LNCAP (cell line): ENCODE measurements at regions not wholly inside any gene's neighbourhood (a gene's known extent, or its start where the extent isn't known, plus 50 kb on each side); places are given as distances from the start of the nearest gene placed in this dataset.

ENCODE experiments used
- TF ChIP-seq, protein P1 (sequence below): fragments of 450-650 bp; IDR thresholded peaks from 2 replicates; pipeline ENCODE4 v1.5.1; 2017; ENCODE audit warnings: mild to moderate bottlenecking

- TF ChIP-seq, protein P1, sequence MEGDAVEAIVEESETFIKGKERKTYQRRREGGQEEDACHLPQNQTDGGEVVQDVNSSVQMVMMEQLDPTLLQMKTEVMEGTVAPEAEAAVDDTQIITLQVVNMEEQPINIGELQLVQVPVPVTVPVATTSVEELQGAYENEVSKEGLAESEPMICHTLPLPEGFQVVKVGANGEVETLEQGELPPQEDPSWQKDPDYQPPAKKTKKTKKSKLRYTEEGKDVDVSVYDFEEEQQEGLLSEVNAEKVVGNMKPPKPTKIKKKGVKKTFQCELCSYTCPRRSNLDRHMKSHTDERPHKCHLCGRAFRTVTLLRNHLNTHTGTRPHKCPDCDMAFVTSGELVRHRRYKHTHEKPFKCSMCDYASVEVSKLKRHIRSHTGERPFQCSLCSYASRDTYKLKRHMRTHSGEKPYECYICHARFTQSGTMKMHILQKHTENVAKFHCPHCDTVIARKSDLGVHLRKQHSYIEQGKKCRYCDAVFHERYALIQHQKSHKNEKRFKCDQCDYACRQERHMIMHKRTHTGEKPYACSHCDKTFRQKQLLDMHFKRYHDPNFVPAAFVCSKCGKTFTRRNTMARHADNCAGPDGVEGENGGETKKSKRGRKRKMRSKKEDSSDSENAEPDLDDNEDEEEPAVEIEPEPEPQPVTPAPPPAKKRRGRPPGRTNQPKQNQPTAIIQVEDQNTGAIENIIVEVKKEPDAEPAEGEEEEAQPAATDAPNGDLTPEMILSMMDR: no peak
These were observed 426.3 kb downstream of the KCTD12 start for GRCh38 chr13:76459863-76460262.

DNA sequence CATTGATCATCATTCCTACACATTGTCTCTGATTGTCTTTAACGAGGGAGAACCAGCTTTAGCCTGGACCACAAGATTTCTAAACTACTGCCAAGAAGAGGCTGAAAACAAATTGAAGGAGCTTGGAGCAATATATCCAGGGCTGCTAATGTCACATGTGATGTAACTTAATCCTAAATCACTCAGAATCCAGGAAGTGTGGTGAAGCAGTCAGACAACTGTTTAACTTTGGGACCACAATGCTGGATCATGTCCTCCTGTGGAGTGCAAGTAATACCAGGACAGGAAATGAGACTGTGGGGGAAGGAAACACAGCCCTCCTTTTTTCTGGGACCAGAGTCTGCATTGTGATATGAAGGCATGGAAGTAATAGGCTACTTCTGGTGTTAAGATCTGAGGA, 430.2 kb downstream of the KCTD12 start:
- TF ChIP-seq, protein P1: no peak

- TF ChIP-seq, protein P1: no peak
These were observed 431.2 kb downstream of the KCTD12 start for GRCh38 chr13:76454991-76455390.

- TF ChIP-seq, protein P1: no peak
These were observed 436.5 kb downstream of the KCTD12 start for GRCh38 chr13:76449716-76450115.

DNA sequence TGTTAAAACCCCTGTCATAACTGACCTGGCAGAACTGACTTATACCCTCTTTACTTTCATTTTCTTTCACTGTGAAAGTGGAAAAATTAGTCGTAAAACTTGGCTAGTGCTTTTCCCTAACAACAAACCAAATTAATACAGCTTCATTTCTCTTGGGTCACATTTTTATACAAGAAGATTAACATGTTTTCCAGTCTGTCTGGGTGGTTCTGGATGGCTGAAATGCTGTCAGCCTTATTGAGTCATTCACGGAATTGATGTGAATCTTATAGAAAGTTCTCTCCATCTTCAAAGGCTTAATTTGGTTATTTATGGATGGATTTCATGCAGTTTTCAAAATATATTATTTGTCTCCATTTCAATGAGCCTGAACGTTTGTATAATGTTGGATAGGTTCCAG, 440.0 kb downstream of the KCTD12 start:
- TF ChIP-seq, protein P1: no peak

- TF ChIP-seq, protein P1: no peak
These were observed 445.6 kb downstream of the KCTD12 start for GRCh38 chr13:76440568-76440967.

DNA sequence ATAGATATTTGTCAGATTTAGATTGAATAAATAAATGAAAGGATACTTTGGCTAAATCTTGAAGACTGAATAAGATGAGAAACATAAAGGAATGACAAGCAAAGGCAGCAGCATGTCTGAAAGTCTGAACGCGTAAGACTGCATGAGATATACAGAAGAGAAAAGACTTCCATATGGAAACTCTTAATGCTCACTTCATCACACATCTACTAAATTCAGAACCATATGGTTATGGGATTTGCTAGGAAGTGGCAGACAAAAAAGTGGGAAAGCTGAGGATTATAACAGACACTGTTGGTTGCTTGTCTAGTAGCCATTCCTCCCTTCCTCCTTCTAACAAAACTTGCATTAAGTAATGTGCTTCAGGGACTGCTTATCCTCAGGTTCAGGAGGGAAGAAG, 446.7 kb downstream of the KCTD12 start:
- TF ChIP-seq, protein P1: no peak

- TF ChIP-seq, protein P1: no peak
These were observed 448.2 kb downstream of the KCTD12 start for GRCh38 chr13:76438050-76438449.
